Fibroblast of the conjunctiva (primary cell): ENCODE measurements at regions not wholly inside any gene's neighbourhood (a gene's known extent, or its start where the extent isn't known, plus 50 kb on each side); places are given as distances from the start of the nearest gene placed in this dataset.

Source experiments
- DNase-seq: peaks from one replicate; pipeline ENCODE4 v3.0.0-alpha.2; 2010; ENCODE audit warnings: low read depth

GRCh38 chr1:199746666-199747384 lies 280.7 kb upstream of the NR5A2 start:
- no peak for DNase-seq

GRCh38 chr1:199747984-199748383 lies 279.5 kb upstream of the NR5A2 start:
- no peak for DNase-seq

- DNase-seq, result no peak
Observed at GRCh38 chr1:199751506-199751905, 276.0 kb upstream of the NR5A2 start.

- no peak for DNase-seq
Observed at GRCh38 chr1:199751962-199752687, 275.4 kb upstream of the NR5A2 start.

GRCh38 chr1:199752688-199753027 lies 274.9 kb upstream of the NR5A2 start:
- DNase-seq, result no peak

GRCh38 chr1:199753513-199753912 lies 274.0 kb upstream of the NR5A2 start:
- no peak for DNase-seq

- DNase-seq, result no peak
Observed at GRCh38 chr1:199756066-199756465, 271.4 kb upstream of the NR5A2 start.

GRCh38 chr1:199758626-199759255 lies 268.8 kb upstream of the NR5A2 start:
- no peak for DNase-seq

GRCh38 chr1:199759268-199759730 lies 268.2 kb upstream of the NR5A2 start:
- no peak for DNase-seq

GRCh38 chr1:199762572-199762971 lies 264.9 kb upstream of the NR5A2 start:
- no peak for DNase-seq

- DNase-seq, result no peak
Observed at GRCh38 chr1:199766218-199766792, 261.2 kb upstream of the NR5A2 start.

GRCh38 chr1:199767700-199768099 lies 259.8 kb upstream of the NR5A2 start:
- DNase-seq, result no peak

- no peak for DNase-seq
Observed at GRCh38 chr1:199774433-199775089, 252.9 kb upstream of the NR5A2 start.

GRCh38 chr1:199776768-199777497 lies 250.6 kb upstream of the NR5A2 start:
- DNase-seq, result no peak

- no peak for DNase-seq
Observed at GRCh38 chr1:199778324-199778955, 249.1 kb upstream of the NR5A2 start.

GRCh38 chr1:199780091-199780490 lies 247.4 kb upstream of the NR5A2 start:
- DNase-seq, result no peak

GRCh38 chr1:199780948-199781670 lies 246.4 kb upstream of the NR5A2 start:
- no peak for DNase-seq

- DNase-seq, result no peak
Observed at GRCh38 chr1:199784138-199784895, 243.2 kb upstream of the NR5A2 start.

GRCh38 chr1:199786695-199787094 lies 240.8 kb upstream of the NR5A2 start:
- no peak for DNase-seq

- no peak for DNase-seq
Observed at GRCh38 chr1:199789141-199789540, 238.4 kb upstream of the NR5A2 start.
